Left cardiac atrium (tissue), 4 donors: ENCODE measurements at regions not wholly inside any gene's neighbourhood (a gene's known extent, or its start where the extent isn't known, plus 50 kb on each side); places are given as distances from the start of the nearest gene placed in this dataset.

Experiments used
- ATAC-seq, 2 donors: fragments of 200-7000 bp; cut with Tn5 transposase; one replicate each; pipeline ENCODE4 v1.9.1; 2020; ENCODE audit warnings: mild to moderate bottlenecking in 2 of 2, moderate library complexity in 2 of 2
- DNase-seq: peaks from one replicate; pipeline ENCODE4 v3.0.0-alpha.2; 2020
- intact Hi-C, 2 donors: fragments of 100-400 bp; cut with DNase I; formaldehyde crosslinking; loops; one replicate each; pipeline versions ENCODE4 v1.14.1 to v1.15.1; 2022 to 2023
- donor health status: DM: no; HTN: yes; CAD: no.
- donor health status: DM: no; HTN: yes; CAD: no; lungs with severe emphysema.
- donor health status: DM: yes; HTN: yes; CAD: no.
- donor health status: Dilated cardiomyopathy.

- DNase-seq: no peak
- intact Hi-C loops: no loop called here
- no peak for ATAC-seq
Measured at GRCh38 chr4:20616313-20616712, 83.9 kb upstream of the PACRGL start.

GRCh38 chr4:20616848-20617247 is 83.4 kb upstream of the PACRGL start:
- intact Hi-C loops: no loop called here
- DNase-seq (no peak), ATAC-seq (no peak)

DNA sequence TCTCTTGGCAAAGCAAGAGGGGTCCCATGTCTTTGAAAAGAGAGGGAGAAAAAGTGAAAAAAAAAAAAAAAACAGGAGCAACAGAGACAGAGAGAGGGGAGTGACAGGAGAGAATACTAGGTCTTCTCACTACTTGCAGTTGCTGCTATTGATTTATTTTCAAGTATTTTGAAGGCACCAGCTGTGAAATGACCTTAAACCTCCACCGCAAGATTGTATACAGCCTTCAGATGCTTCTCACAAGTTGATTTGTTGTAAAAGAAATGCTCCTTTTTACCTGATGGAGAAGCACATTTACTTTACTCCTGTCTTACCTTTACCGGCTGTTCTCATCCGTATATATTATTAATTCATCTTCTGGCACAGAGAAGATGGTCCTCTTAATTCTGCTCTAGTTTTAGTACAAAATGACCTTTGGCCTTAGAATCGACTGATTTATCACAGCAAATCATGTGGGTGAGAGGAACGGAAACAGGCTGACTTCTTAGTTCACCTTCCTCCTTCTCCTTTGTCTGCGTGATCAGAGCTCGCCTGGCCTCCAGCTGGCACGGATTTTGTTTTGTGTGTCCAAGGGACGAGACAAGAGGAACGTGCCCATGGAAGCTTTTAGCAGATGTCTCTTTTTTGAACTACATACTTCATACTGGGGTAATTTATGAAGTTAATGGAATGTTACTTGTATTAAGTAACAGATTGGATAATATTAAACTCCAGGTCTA is 82.4 kb upstream of the PACRGL start:
- ATAC-seq (peak; percentile 23 to 58), DNase-seq (no peak)
- intact Hi-C loops: no loop called here

DNA sequence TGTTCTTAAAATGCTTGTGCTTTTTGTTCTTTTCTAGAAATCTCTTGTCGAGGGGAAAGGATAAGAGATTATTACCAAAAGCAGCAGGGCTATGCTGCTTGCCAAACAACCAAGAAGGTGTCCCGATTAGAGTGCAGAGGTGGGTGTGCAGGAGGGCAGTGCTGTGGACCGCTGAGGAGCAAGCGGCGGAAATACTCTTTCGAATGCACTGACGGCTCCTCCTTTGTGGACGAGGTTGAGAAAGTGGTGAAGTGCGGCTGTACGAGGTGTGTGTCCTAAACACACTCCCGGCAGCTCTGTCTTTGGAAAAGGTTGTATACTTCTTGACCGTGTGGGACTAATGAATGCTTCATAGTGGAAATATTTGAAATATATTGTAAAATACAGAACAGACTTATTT is 81.5 kb upstream of the PACRGL start:
- intact Hi-C loops: no loop called here
- DNase-seq (no peak), ATAC-seq (no peak)

GRCh38 chr4:20621476-20621875 is 78.8 kb upstream of the PACRGL start:
- ATAC-seq: no peak
- intact Hi-C loops: no loop called here
- no peak for DNase-seq

- ATAC-seq: no peak
- intact Hi-C loops: no loop called here
- DNase-seq: no peak
Measured at GRCh38 chr4:20622701-20623100, 77.6 kb upstream of the PACRGL start.

DNA sequence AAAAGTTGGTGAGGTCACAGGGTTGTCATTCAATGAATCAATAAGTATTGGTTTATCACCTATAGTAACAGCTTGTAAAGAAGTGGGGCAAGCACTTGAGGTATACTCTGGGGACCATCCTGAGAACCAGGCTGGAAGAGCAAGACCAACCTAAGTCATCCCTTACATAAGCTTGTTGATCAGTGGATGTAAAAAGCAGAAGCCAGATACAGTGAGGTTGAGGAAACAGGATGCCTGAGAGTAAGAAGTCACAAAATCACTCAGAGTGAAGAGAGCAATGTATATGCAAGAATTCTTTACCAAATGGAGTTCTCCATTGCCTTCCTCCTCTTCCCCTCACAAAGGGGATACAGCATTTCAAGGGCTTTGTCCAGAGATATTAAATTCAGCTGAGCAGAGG is 76.3 kb upstream of the PACRGL start:
- intact Hi-C loops: no loop called here
- no peak for DNase-seq
- no peak for ATAC-seq

DNA sequence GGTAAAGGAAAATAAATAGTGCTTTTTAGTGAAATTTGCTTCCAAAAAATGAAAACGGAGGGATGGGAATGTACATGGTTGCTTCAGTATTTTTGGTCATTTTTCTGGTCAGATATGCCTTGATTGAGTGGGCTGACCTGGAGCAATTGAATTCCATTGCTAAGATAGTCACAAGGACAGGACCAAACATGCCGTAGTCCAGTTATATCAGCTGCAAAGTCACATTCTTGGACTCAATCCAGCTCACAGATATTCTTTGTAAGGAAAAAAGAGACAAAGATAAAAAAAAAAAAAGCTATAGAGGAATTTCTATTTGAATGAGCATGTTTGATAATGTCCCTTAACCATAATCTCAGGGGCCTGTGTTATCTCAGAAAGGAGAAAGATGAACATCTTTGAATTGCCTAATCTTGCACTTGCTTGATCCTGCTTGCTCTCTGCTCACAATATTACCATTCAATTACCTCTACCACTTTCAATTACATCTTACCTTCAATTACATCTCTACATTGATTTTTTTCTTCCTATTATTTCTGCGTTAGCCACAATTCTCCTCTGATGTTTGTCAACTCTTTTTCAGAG is 75.4 kb upstream of the PACRGL start:
- DNase-seq (no peak), ATAC-seq (no peak)
- intact Hi-C loops: no loop called here

GRCh38 chr4:20625426-20625825 is 74.8 kb upstream of the PACRGL start:
- intact Hi-C loops: no loop called here
- no peak for DNase-seq
- peak; percentile 44 to 69 for ATAC-seq

- no peak for DNase-seq
- no peak for ATAC-seq
- intact Hi-C loops: no loop called here
Measured at GRCh38 chr4:20626326-20627005, 73.8 kb upstream of the PACRGL start.

DNA sequence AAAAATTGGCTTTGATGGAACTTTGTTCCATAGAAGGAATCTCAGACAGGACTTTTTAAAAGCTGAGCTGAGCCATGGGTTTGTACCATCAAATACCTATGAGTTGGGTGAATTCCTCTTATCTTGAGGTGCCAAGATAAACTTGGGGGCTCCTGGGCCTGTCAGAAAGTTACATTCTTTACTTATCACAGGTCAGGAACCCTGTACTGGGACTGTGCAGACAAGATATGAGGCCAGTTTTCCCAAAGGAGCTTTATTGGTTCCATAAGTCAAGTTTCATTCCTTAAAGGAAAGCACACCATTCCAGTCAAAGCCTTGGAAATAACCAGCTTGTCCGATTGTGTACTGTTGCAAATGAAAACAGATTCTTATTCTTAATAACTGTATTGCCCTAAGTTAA is 72.4 kb upstream of the PACRGL start:
- no peak for DNase-seq
- intact Hi-C loops: no loop called here
- ATAC-seq: no peak

GRCh38 chr4:20629186-20630106 is 70.8 kb upstream of the PACRGL start:
- ATAC-seq: no peak
- intact Hi-C loops: no loop called here
- no peak for DNase-seq

DNA sequence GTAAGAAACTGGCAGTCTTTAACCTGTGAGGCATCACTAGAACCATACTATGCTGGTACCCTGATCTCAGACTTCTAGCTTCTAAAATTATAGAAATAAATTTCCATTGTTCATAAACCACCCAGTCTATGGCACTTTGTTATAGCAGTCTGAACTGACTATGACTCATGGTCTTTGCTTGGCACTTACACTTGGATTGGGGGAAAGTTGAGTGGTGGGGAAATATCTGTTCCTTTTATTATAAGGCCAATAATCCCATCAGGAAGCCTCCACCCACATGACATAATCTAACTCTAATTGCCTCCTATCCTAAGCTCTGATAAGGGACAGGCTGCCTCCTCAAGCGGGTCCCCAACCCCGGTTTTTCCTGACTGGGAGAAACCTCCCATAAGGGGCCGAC is 61.4 kb upstream of the PACRGL start:
- ATAC-seq (no peak), DNase-seq (no peak)
- intact Hi-C loops: no loop called here

DNA sequence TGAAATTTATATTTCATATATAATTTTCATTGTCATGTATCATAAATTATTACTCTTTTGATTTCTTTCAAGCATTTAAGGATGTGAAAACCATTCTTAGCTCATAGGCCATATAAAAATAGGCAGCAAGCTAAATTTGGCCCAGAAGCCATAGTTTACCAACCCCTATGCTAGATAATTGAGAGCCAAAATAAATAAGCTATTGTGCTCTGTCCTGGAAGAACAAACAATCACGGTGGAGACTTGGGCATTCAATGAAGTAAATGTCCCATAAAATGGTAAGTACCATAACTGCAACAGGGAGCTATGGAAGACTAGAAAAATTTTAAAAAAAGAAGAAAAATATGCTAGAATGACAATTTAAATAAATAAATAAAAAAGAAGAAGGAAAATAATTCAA is 60.9 kb upstream of the PACRGL start:
- DNase-seq (no peak), ATAC-seq (no peak)
- intact Hi-C loops: no loop called here

DNA sequence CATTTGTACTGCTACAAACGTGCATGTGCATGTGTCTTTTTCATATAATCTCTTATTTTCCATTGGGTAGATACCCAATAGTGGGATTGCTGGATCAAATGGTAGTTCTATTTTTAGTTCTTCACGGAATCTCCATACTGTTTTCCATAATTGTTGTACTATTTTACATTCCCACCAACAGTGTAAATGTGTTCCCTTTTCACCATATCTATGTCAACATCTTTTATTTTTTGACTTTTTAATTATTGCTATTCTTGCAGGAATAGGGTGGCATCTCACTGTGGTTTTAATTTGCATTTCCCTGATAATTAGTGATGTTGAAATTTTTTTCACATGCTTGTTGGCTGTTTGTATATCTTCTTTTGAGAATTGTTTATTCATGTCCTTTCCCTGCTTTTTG is 59.3 kb upstream of the PACRGL start:
- intact Hi-C loops: no loop called here
- DNase-seq: no peak

DNA sequence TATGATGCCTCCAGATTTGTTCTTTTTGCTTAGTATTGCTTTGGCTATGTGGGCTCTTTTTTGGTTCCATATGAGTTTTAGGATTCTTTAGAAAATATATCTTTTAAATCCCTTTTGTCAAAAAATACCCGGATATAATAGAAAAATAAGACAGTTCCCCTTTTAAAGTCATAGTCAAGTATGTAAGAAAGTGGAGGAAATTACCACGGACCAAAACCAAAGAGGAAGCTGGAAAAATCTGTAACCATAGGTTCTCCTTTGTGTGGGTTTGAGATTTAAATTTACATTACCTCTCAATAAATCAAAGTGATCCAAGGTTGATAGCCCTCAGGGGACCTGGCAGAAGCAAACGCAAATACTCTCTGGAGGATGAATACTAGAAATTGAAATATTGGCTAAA is 58.3 kb upstream of the PACRGL start:
- DNase-seq: no peak
- intact Hi-C loops: no loop called here
- no peak for ATAC-seq

More for the DNA sequence above, 59.3 kb upstream of the PACRGL start:
- no peak for ATAC-seq

DNA sequence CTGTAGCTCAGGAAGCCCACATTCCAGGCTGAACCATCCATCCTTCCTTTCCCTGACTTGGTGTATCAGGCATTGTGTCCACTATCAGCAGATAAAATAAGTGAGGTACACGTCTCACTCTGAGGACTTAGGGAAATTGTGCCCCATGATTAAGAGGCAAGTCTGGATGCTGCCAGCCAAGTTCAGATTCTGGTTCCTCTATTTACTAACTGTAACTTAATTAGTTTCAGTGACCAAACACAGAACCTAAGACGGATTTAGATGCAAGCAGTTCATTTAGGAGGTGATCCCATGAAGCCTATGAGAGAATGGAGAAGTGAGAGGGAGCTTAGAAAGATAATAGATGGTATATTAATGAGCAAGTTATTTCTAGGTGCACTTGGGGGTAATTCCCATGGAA is 56.6 kb upstream of the PACRGL start:
- ATAC-seq (no peak), DNase-seq (no peak)
- intact Hi-C loops: no loop called here

DNA sequence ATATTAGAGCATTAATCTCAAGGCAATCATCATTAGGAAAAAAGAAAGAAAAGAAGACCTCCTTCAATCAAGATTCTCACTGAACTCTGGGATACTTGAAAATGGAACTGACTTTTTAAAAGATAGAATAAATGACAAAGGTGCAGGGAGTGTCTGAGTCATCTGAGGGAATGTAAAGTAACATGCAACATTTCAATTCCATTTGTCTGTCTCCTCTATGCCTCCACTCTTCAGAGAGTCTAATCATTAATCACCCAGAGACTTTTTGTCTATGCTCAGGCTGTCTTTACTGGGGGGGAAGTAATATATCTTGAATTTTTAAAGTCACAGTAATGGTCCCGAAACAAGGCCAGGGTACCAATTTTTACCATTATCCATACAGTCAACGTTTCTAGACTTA is 55.0 kb upstream of the PACRGL start:
- ATAC-seq: no peak

DNA sequence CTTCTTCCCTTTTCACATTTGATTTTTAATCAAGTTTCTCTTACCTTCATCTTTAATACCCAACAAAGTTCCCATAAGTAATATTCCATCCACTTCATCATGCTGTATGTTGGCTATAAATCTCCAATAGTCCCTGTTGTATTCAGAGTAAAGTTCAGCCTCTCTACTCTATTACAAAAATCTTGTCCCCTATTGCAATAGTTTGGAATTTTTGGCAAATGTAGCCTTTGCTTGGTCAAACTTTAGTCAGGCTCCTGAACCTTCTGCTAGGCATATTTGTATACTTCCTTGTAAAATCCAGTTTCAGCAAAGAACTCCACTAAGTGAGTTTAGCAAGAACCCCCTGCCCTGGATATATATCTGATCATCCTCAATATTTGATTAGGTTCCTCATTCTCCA is 54.0 kb upstream of the PACRGL start:
- DNase-seq (no peak), ATAC-seq (peak in 1 of 2 donors; percentile 47)
- intact Hi-C loops: no loop called here

More for the DNA sequence above, 55.0 kb upstream of the PACRGL start:
- DNase-seq: no peak
- intact Hi-C loops: no loop called here
